GM12892 (cell line): ENCODE measurements at regions not wholly inside any gene's neighbourhood (a gene's known extent, or its start where the extent isn't known, plus 50 kb on each side); places are given as distances from the start of the nearest gene placed in this dataset.

Experiments used
- POLR2A ChIP-seq: IDR thresholded peaks from 2 replicates; pipeline ENCODE4 v1.6.1; 2011; ENCODE audit warnings: low read depth, low read length, control low read depth
- POLR2AphosphoS5 ChIP-seq: IDR thresholded peaks from 2 replicates; pipeline ENCODE4 v1.6.1; 2011; ENCODE audit warnings: low read depth, low read length, control low read depth
- TAF1 ChIP-seq: IDR thresholded peaks from 2 replicates; pipeline ENCODE4 v1.6.1; 2011; ENCODE audit warnings: low read depth, mild to moderate bottlenecking, control low read depth, low read length, borderline replicate concordance

DNA sequence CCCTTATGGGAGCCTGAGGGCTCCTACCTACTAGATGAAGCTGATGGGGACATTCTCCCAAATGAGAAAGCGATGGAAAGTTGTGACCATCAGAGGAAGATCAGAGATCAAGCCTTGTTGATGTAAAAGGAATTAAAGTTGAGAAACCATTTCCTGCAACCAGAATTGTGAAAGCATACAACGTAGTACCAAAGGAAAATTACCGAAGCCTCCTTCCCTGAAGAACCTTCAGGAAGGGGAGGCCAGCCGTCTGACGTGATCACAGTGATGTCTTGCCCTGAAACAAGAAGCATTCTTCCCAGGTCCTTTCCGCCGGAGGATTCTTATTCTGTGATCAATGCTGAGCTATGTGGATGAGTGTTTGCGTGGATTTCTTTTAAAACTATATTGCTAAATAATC is 211.6 kb upstream of the TNP1 start:
- TF ChIP-seq POLR2A (no peak), POLR2AphosphoS5 (no peak), TAF1 (no peak)
